Endothelial cell (in vitro differentiated cells): ENCODE measurements at regions not wholly inside any gene's neighbourhood (a gene's known extent, or its start where the extent isn't known, plus 50 kb on each side); places are given as distances from the start of the nearest gene placed in this dataset.

Experiments used
- DNase-seq: peaks from one replicate; pipeline ENCODE4 v3.0.0; 2021; ENCODE audit warnings: low spot score
- H3K27ac Mint-ChIP-seq: one replicate; pipeline ENCODE4 v1.8.0; 2021; ENCODE audit warnings: mixed read lengths, inconsistent platforms; ENCODE audit not compliant: unreplicated experiment
- H3K27me3 Mint-ChIP-seq: one replicate; pipeline ENCODE4 v1.8.0; 2021; ENCODE audit warnings: mild to moderate bottlenecking, moderate library complexity, mixed read lengths, inconsistent platforms; ENCODE audit not compliant: unreplicated experiment
- H3K36me3 Mint-ChIP-seq: one replicate; pipeline ENCODE4 v1.8.0; 2021; ENCODE audit warnings: mild to moderate bottlenecking, low read depth, mixed read lengths, inconsistent platforms; ENCODE audit not compliant: unreplicated experiment
- H3K4me1 Mint-ChIP-seq: one replicate; pipeline ENCODE4 v1.8.0; 2021; ENCODE audit warnings: mild to moderate bottlenecking, mixed read lengths, inconsistent platforms; ENCODE audit not compliant: unreplicated experiment
- H3K4me3 Mint-ChIP-seq: one replicate; pipeline ENCODE4 v1.8.0; 2021; ENCODE audit warnings: mild to moderate bottlenecking, mixed read lengths, inconsistent platforms; ENCODE audit not compliant: unreplicated experiment
- H3K9me3 Mint-ChIP-seq: one replicate; pipeline ENCODE4 v1.8.0; 2021; ENCODE audit warnings: mixed read lengths, inconsistent platforms; ENCODE audit not compliant: unreplicated experiment
- TF ChIP-seq, protein P1 (sequence below): fragments of 200-600 bp; sonication (generic); IDR thresholded peaks from one replicate; pipeline ENCODE4 v1.5.0; 2021; ENCODE audit warnings: antibody characterized with exemption; ENCODE audit not compliant: unreplicated experiment

DNA sequence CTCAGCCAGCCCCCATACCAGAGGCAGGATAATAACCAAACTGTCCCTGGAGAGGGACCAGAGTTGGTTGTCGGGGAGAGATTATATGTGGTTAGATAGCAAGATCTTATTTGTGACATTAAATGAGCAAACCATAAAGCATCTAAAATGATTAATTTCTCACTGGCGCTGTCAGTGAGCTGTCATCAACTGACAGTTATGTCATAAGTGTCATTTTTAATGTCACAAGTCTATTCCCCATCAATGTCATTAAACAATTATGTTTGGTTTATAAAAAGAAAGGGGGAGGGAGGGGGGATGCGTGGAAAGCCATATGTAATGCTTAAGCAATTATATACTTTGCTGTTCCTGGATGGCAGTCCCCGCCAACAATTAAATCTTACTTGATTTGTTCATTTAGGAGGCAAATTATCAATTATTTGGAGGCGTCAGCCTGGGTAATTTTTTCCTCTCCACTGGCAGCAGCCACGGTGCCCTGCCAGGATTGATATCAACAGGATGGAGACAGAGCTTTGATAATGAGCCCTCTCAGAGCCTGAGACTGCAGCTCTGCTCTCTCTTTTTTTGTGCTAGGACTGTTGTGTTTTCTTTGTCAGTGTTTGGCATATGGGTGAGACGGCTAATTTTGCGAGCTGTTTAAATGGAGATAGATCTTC lies 333.6 kb upstream of the CAMK1G start:
- H3K9me3 Mint-ChIP-seq, result no peaks in the 10 kb centered on the region
- H3K27me3 Mint-ChIP-seq, result no peaks in the 10 kb centered on the region
- TF ChIP-seq, protein P1, sequence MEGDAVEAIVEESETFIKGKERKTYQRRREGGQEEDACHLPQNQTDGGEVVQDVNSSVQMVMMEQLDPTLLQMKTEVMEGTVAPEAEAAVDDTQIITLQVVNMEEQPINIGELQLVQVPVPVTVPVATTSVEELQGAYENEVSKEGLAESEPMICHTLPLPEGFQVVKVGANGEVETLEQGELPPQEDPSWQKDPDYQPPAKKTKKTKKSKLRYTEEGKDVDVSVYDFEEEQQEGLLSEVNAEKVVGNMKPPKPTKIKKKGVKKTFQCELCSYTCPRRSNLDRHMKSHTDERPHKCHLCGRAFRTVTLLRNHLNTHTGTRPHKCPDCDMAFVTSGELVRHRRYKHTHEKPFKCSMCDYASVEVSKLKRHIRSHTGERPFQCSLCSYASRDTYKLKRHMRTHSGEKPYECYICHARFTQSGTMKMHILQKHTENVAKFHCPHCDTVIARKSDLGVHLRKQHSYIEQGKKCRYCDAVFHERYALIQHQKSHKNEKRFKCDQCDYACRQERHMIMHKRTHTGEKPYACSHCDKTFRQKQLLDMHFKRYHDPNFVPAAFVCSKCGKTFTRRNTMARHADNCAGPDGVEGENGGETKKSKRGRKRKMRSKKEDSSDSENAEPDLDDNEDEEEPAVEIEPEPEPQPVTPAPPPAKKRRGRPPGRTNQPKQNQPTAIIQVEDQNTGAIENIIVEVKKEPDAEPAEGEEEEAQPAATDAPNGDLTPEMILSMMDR, result no peak
- H3K36me3 Mint-ChIP-seq, result no peaks in the 10 kb centered on the region
- no peak for DNase-seq
- H3K4me3 Mint-ChIP-seq, result no peak overlapping the region
- H3K27ac Mint-ChIP-seq, result no peak overlapping the region
- H3K4me1 Mint-ChIP-seq, result no peaks in the 10 kb centered on the region

DNA sequence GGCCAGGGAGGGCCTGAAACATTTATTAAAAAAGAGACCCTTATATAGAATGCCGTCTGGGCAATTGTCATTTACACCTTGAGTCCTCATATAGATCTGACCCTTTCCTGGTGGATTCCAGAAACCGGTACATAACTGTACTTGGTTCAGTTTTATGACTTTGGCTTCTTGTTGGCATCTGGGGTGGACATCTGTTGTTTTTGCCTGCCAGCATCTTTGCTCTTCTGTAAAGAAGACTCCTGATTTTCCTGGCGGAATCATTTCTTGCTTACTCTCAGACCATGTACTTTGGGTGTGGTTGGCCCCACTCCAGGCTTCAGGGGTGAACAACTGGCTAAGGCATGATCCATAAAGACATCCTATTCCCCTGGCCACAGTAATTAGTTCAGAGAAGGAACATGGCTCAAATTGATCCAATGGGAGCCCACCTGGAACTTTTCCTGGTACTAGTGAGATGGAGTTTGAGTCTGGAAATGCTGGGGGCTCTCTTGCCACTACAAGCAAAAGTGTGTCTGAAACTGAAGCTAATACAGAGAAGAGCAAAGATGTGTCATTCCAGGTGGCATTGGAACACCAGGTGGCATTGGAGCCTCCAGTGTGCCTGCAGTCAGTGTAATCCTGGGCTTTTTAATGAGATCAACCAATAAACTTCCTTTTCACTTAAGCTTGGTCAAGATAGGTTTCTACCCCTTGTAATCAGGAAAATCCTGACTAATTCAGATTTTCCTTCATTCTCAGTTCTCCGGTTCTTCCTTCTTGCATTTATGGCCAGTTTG lies 332.5 kb upstream of the CAMK1G start:
- TF ChIP-seq, protein P1, result no peak
- Mint-ChIP-seq H3K27me3 (no peaks in the 10 kb centered on the region), H3K27ac (no peak overlapping the region), H3K9me3 (no peaks in the 10 kb centered on the region), H3K36me3 (no peaks in the 10 kb centered on the region), H3K4me3 (no peak overlapping the region), H3K4me1 (no peaks in the 10 kb centered on the region)
- DNase-seq, result no peak

DNA sequence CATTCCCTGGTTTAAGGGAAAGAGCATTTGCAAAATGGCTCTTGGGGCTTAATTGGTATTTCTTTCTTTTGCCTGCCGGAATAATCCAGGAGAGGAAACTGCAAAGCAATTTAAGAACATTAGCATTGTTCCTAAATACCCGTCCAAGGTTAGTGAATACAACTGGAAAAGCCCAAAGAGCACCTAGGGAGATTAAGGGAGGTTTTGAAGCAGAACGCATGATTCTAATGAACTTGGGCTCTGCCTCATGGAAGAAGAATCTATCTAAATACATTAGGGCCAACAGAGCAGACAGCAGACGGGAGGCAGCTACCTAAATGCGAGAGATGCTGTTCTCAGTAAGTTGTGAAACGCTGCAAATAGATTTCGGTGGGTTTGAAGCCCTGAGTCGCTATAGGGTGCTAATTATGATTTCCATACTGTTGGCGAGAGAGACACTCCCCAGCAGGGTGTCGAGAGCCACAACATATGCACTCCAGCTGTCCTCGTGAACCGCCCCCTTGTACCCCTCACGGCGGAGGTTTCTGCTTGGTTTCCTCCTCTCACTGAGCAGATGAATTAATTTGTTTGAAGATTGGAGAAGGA lies 326.7 kb upstream of the CAMK1G start:
- Mint-ChIP-seq H3K27me3 (no peaks in the 10 kb centered on the region), H3K4me3 (no peak overlapping the region), H3K9me3 (no peaks in the 10 kb centered on the region), H3K36me3 (peaks cover 3% of the 10 kb centered on the region), H3K4me1 (no peaks in the 10 kb centered on the region), H3K27ac (no peak overlapping the region)
- DNase-seq, result no peak
- TF ChIP-seq, protein P1, result no peak

DNA sequence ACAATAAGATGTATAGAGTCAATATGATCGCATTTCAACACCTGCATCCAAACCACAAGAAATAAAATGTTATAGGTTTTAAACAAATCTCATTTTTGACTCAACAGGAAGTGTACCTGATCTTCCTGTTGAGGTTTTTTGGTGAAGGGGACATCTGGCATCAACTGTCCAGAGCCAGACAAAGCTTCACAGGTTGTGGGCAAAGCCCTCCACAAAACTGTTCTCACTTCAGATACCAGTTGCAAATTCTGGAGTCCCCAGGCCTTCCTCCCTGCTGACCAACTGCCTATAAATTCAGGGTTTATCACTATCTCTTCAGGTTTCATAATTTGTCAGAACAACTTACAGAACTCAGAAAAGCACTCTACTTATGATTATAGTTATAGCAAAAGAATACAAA lies 326.1 kb upstream of the CAMK1G start:
- Mint-ChIP-seq H3K4me1 (no peaks in the 10 kb centered on the region), H3K9me3 (no peaks in the 10 kb centered on the region), H3K36me3 (peaks cover 3% of the 10 kb centered on the region), H3K27me3 (no peaks in the 10 kb centered on the region), H3K4me3 (no peak overlapping the region), H3K27ac (no peak overlapping the region)
- TF ChIP-seq, protein P1, result no peak
- no peak for DNase-seq

DNA sequence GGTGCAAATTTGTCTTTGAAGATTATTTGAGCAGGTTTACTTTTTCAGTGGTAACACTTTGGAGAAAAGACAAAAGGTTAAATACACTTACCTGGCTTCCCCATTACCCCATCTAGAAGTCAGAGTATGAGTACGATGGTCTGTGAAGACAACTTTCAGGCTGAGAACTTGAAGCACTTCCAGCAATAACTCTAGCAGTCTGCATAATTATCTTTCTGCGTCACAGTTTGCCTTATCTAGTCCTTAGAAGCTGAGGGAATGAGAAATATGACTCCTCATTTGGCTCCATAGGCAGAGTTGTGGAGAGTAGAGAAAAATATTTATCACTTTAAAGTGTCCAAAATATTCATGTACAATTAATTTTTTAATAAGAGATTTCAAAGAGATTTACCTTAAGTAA lies 323.4 kb upstream of the CAMK1G start:
- TF ChIP-seq, protein P1, result no peak
- no peak for DNase-seq
- Mint-ChIP-seq H3K4me1 (no peaks in the 10 kb centered on the region), H3K36me3 (peaks cover 3% of the 10 kb centered on the region), H3K27me3 (no peaks in the 10 kb centered on the region), H3K27ac (no peak overlapping the region), H3K4me3 (no peak overlapping the region), H3K9me3 (no peaks in the 10 kb centered on the region)
